ENCODE measurements at regions not wholly inside any gene's neighbourhood (a gene's known extent, or its start where the extent isn't known, plus 50 kb on each side); places are given as distances from the start of the nearest gene placed in this dataset.

DNA sequence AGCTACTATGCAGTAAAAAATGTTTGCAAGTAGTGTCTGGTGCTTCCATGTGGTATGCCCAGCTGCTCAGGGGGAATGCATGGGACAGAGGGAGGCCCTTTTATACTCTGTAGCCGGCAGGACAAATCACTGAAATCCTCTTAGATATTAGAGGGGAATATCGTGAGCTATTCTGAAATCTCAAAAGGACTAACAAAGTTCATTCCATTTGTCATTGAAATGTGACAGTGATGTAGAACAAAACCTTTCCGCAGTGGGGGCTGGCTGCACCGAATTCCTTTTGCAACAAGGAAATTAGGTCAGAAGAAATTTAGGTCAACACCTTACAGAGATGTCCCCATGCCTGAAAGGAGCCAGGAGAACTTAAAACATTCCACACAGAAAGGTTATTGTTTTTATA, 72.4 kb upstream of the MEF2C start:
- TF ChIP-seq POLR2A (IDR thresholded peaks at IDR 0.05) = no peak
- TF ChIP-seq, protein P1, sequence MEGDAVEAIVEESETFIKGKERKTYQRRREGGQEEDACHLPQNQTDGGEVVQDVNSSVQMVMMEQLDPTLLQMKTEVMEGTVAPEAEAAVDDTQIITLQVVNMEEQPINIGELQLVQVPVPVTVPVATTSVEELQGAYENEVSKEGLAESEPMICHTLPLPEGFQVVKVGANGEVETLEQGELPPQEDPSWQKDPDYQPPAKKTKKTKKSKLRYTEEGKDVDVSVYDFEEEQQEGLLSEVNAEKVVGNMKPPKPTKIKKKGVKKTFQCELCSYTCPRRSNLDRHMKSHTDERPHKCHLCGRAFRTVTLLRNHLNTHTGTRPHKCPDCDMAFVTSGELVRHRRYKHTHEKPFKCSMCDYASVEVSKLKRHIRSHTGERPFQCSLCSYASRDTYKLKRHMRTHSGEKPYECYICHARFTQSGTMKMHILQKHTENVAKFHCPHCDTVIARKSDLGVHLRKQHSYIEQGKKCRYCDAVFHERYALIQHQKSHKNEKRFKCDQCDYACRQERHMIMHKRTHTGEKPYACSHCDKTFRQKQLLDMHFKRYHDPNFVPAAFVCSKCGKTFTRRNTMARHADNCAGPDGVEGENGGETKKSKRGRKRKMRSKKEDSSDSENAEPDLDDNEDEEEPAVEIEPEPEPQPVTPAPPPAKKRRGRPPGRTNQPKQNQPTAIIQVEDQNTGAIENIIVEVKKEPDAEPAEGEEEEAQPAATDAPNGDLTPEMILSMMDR (IDR thresholded peaks at IDR 0.05) = no peak
- TF ChIP-seq EP300 (IDR thresholded peaks at IDR 0.05) = no peak
- no peak for TF ChIP-seq POLR2AphosphoS5 (IDR thresholded peaks at IDR 0.05)

All from stomach (tissue), 4 donors.